ENCODE measurements at regions not wholly inside any gene's neighbourhood (a gene's known extent, or its start where the extent isn't known, plus 50 kb on each side); places are given as distances from the start of the nearest gene placed in this dataset.

GRCh38 chr10:2165771-2166460 lies 428.6 kb upstream of the ADARB2 start:
- intact Hi-C loops (cut with DNase I; ENCODE audit: low total_unique reads): loop anchor here (5.0 kb wide), 1 partner anchor 599 kb away; no protein-coding TSS in a partner anchor

GRCh38 chr10:2150288-2150687 lies 413.0 kb upstream of the ADARB2 start:
- Histone ChIP-seq H3K27ac (no peak overlapping the region), H3K9me3 (no peaks in the 10 kb centered on the region), H3K36me3 (no peaks in the 10 kb centered on the region), H3K4me3 (no peak overlapping the region), H3K4me1 (no peaks in the 10 kb centered on the region), H3K27me3 (no peaks in the 10 kb centered on the region)
- no peak for DNase-seq
- TF ChIP-seq CTCF (IDR thresholded peaks at IDR 0.05): no peak
- intact Hi-C loops (cut with DNase I; ENCODE audit: low total_unique reads): no loop called here

More at GRCh38 chr10:2165771-2166460, 428.6 kb upstream of the ADARB2 start:
- H3K36me3 ChIP-seq: no peaks in the 10 kb centered on the region
- no peak overlapping the region for H3K4me3 ChIP-seq
- H3K27ac ChIP-seq: no peak overlapping the region
- H3K4me1 ChIP-seq: no peaks in the 10 kb centered on the region
- H3K27me3 ChIP-seq: no peaks in the 10 kb centered on the region
- H3K9me3 ChIP-seq: no peaks in the 10 kb centered on the region
- DNase-seq: no peak
- no peak for TF ChIP-seq CTCF (IDR thresholded peaks at IDR 0.05)

GRCh38 chr10:2145926-2146478 lies 408.7 kb upstream of the ADARB2 start:
- TF ChIP-seq CTCF (IDR thresholded peaks at IDR 0.05): no peak
- DNase-seq: no peak
- Histone ChIP-seq H3K36me3 (no peaks in the 10 kb centered on the region), H3K27ac (no peak overlapping the region), H3K27me3 (no peaks in the 10 kb centered on the region), H3K4me3 (no peak overlapping the region), H3K4me1 (no peaks in the 10 kb centered on the region), H3K9me3 (no peaks in the 10 kb centered on the region)
- intact Hi-C loops (cut with DNase I; ENCODE audit: low total_unique reads): no loop called here

- Histone ChIP-seq H3K27me3 (no peaks in the 10 kb centered on the region), H3K9me3 (no peaks in the 10 kb centered on the region), H3K27ac (no peak overlapping the region), H3K4me1 (no peaks in the 10 kb centered on the region), H3K36me3 (no peaks in the 10 kb centered on the region), H3K4me3 (no peak overlapping the region)
- no peak for DNase-seq
- intact Hi-C loops (cut with DNase I; ENCODE audit: low total_unique reads): no loop called here
- TF ChIP-seq CTCF (IDR thresholded peaks at IDR 0.05): no peak
Observed at GRCh38 chr10:2145491-2145890, 408.2 kb upstream of the ADARB2 start.

GRCh38 chr10:2144584-2144983 lies 407.3 kb upstream of the ADARB2 start:
- H3K4me1 ChIP-seq: no peaks in the 10 kb centered on the region
- intact Hi-C loops (cut with DNase I; ENCODE audit: low total_unique reads): no loop called here

More at GRCh38 chr10:2144584-2144983, 407.3 kb upstream of the ADARB2 start:
- Histone ChIP-seq H3K9me3 (no peaks in the 10 kb centered on the region), H3K4me3 (no peak overlapping the region), H3K36me3 (no peaks in the 10 kb centered on the region), H3K27ac (no peak overlapping the region), H3K27me3 (no peaks in the 10 kb centered on the region)
- DNase-seq: no peak
- no peak for TF ChIP-seq CTCF (IDR thresholded peaks at IDR 0.05)

Measured in tibial artery (tissue), 4 donors.